BE2C (cell line): ENCODE measurements at regions not wholly inside any gene's neighbourhood (a gene's known extent, or its start where the extent isn't known, plus 50 kb on each side); places are given as distances from the start of the nearest gene placed in this dataset.

Experiments
- DNase-seq: peaks from one replicate; pipeline ENCODE4 v3.0.0-alpha.2; 2020
- H3K27me3 ChIP-seq: fragments of 250-450 bp; sonication (Bioruptor Pico); 2 replicates; pipeline ENCODE4 v1.5.1; 2020; ENCODE audit warnings: mild to moderate bottlenecking
- H3K36me3 ChIP-seq: fragments of 250-450 bp; sonication (Bioruptor Pico); 2 replicates; pipeline ENCODE4 v1.5.1; 2020; ENCODE audit warnings: mild to moderate bottlenecking
- H3K4me1 ChIP-seq: fragments of 250-450 bp; sonication (Bioruptor Pico); 2 replicates; pipeline ENCODE4 v1.5.1; 2020
- H3K4me3 ChIP-seq: 2 replicates; pipeline ENCODE4 v1.5.1; 2011; ENCODE audit warnings: low read depth, low read length
- H3K9me3 ChIP-seq: fragments of 250-450 bp; sonication (Bioruptor Pico); 2 replicates; pipeline ENCODE4 v1.5.1; 2020
- TF ChIP-seq, protein P1 (sequence below): IDR thresholded peaks from 2 replicates; pipeline ENCODE4 v1.5.1; 2012; ENCODE audit warnings: mild to moderate bottlenecking, low read depth, low read length

DNA sequence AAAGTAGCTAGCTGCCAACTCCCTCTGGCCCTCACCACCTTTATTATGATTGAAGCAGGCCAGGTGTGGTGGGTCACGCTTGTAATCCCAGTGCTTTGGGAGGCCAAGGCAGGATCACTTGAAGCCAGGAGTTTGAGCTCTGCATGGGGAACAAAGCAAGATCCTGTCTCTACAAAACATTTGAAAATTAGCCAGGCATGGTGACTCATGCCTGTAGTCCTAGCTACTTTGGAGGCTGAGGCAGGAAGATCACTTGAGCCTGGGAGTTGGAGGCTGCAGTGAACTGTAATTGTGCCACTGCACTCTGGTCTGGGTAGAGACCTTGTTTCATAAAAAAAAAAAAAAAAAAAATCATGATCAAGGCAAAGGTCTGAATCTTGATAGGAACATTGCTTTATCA lies 467.0 kb upstream of the DIPK2B start:
- no peak for DNase-seq
- H3K27me3 ChIP-seq: no peaks in the 10 kb centered on the region
- H3K36me3 ChIP-seq: no peaks in the 10 kb centered on the region
- no peaks in the 10 kb centered on the region for H3K4me1 ChIP-seq
- H3K4me3 ChIP-seq: no peak overlapping the region
- TF ChIP-seq, protein P1, sequence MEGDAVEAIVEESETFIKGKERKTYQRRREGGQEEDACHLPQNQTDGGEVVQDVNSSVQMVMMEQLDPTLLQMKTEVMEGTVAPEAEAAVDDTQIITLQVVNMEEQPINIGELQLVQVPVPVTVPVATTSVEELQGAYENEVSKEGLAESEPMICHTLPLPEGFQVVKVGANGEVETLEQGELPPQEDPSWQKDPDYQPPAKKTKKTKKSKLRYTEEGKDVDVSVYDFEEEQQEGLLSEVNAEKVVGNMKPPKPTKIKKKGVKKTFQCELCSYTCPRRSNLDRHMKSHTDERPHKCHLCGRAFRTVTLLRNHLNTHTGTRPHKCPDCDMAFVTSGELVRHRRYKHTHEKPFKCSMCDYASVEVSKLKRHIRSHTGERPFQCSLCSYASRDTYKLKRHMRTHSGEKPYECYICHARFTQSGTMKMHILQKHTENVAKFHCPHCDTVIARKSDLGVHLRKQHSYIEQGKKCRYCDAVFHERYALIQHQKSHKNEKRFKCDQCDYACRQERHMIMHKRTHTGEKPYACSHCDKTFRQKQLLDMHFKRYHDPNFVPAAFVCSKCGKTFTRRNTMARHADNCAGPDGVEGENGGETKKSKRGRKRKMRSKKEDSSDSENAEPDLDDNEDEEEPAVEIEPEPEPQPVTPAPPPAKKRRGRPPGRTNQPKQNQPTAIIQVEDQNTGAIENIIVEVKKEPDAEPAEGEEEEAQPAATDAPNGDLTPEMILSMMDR: no peak
- H3K9me3 ChIP-seq: no peaks in the 10 kb centered on the region

GRCh38 chrX:45664727-45665290 lies 464.1 kb upstream of the DIPK2B start:
- Histone ChIP-seq H3K27me3 (no peaks in the 10 kb centered on the region), H3K36me3 (no peaks in the 10 kb centered on the region), H3K9me3 (no peaks in the 10 kb centered on the region), H3K4me1 (no peaks in the 10 kb centered on the region), H3K4me3 (no peak overlapping the region)
- TF ChIP-seq, protein P1: no peak
- no peak for DNase-seq

DNA sequence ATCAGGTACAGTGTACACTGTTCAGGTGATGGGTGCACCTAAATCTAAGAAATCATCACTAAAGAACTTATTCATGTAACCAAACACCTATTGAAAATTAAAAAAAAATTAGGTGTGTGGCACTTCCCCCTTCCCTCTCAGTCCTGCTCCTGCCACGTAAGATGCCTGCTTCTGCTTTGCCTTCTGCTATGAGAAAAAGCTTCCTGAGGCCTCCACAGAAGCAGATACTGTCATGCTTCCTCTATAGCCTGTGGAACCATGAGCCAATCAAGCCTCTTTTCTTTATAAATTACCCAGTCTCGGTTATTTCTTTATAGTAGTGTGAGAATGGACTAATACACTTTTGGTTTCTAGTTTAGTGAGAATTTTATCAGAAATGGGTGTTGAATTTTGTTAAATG lies 459.8 kb upstream of the DIPK2B start:
- TF ChIP-seq, protein P1: no peak
- H3K4me1 ChIP-seq: no peaks in the 10 kb centered on the region
- H3K27me3 ChIP-seq: no peaks in the 10 kb centered on the region
- no peak overlapping the region for H3K4me3 ChIP-seq
- no peaks in the 10 kb centered on the region for H3K9me3 ChIP-seq
- DNase-seq: no peak
- no peaks in the 10 kb centered on the region for H3K36me3 ChIP-seq

DNA sequence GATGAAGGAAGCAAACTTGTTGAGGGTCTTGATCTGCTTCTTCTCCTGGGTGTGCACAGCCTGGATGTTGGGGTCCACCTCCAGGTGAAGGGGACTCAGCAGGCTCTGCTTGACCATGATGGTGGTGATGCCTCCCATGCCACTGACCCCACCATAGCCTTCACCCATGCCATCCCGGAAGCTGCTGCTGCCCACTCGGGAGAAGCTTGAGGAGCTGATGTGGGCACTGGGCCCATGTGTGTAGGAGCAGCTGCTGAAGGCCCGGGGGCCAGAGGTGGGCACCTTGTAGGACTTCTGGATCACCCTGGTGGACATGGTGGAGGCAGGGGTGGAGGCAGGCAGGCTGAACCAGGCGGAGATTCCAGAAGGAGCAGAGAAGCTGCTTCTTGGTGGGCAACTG lies 432.7 kb upstream of the DIPK2B start:
- H3K4me3 ChIP-seq: no peak overlapping the region
- H3K9me3 ChIP-seq: no peaks in the 10 kb centered on the region
- H3K27me3 ChIP-seq: no peaks in the 10 kb centered on the region
- H3K4me1 ChIP-seq: no peaks in the 10 kb centered on the region
- no peaks in the 10 kb centered on the region for H3K36me3 ChIP-seq
- TF ChIP-seq, protein P1: no peak
- no peak for DNase-seq

DNA sequence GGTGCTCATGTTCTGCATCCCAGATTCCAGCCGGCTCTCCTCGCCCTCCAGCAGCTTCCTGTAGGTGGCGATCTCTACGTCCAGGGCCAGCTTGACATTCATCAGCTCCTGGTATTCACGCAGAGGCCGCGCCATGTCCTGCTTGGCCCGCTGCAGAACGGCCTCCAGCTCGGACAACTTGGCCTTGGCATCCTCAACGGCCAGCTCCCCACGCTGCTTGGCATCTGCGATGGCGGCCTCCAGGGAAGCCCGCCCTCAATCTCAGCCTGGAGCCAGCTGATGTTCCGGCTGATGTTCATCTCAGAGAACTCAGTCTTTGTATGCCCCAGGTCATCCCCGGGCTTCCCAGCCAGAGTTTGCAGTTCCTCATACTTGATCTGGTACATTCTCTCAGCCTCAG lies 431.8 kb upstream of the DIPK2B start:
- TF ChIP-seq, protein P1: no peak
- no peak for DNase-seq
- Histone ChIP-seq H3K36me3 (no peaks in the 10 kb centered on the region), H3K9me3 (no peaks in the 10 kb centered on the region), H3K27me3 (no peaks in the 10 kb centered on the region), H3K4me3 (no peak overlapping the region), H3K4me1 (no peaks in the 10 kb centered on the region)

- TF ChIP-seq, protein P1: no peak
- no peaks in the 10 kb centered on the region for H3K27me3 ChIP-seq
- no peaks in the 10 kb centered on the region for H3K36me3 ChIP-seq
- no peak for DNase-seq
- no peak overlapping the region for H3K4me3 ChIP-seq
- H3K9me3 ChIP-seq: no peaks in the 10 kb centered on the region
- H3K4me1 ChIP-seq: no peaks in the 10 kb centered on the region
These were observed 429.4 kb upstream of the DIPK2B start for GRCh38 chrX:45630078-45630477.
